ENCODE measurements at regions not wholly inside any gene's neighbourhood (a gene's known extent, or its start where the extent isn't known, plus 50 kb on each side); places are given as distances from the start of the nearest gene placed in this dataset.

DNA sequence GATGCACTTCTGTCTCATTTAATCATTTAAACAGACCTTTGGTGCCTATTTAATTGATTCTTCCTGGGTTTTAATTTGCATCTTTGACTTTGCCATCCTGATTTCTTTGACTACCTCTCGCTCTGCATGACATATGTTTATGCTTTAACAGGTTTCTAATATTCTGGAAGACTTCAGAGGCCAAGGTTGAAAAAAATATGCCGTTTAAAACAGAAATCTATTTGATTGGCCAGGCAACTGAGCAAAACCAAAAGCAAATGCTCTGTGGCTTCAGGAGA lies 303.4 kb downstream of the IRS1 start:
- TF ChIP-seq, protein P1, sequence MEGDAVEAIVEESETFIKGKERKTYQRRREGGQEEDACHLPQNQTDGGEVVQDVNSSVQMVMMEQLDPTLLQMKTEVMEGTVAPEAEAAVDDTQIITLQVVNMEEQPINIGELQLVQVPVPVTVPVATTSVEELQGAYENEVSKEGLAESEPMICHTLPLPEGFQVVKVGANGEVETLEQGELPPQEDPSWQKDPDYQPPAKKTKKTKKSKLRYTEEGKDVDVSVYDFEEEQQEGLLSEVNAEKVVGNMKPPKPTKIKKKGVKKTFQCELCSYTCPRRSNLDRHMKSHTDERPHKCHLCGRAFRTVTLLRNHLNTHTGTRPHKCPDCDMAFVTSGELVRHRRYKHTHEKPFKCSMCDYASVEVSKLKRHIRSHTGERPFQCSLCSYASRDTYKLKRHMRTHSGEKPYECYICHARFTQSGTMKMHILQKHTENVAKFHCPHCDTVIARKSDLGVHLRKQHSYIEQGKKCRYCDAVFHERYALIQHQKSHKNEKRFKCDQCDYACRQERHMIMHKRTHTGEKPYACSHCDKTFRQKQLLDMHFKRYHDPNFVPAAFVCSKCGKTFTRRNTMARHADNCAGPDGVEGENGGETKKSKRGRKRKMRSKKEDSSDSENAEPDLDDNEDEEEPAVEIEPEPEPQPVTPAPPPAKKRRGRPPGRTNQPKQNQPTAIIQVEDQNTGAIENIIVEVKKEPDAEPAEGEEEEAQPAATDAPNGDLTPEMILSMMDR (IDR thresholded peaks at IDR 0.05; ENCODE audit: borderline replicate concordance, extremely low read depth, low read length, poor library complexity, severe bottlenecking) = no peak
- no peak for TF ChIP-seq EZH2 (IDR thresholded peaks at IDR 0.05; ENCODE audit: borderline replicate concordance, low read depth, low read length, severe bottlenecking)
- no peaks in the 10 kb centered on the region for H3K4me1 ChIP-seq (ENCODE audit: insufficient read depth, low read length)
- DNase-seq (no peak), ATAC-seq (ENCODE audit: insufficient read depth, low read depth) (no peak)
- H3K9ac ChIP-seq (ENCODE audit: low read depth, low read length) = no peak overlapping the region
- H2AFZ ChIP-seq (ENCODE audit: low read depth, low read length) = no peak overlapping the region
- no peak overlapping the region for H3K4me2 ChIP-seq (ENCODE audit: insufficient read depth, low read length)
- H3K79me2 ChIP-seq (ENCODE audit: insufficient read depth, low read length) = no peaks in the 10 kb centered on the region
- H3K9me3 ChIP-seq (ENCODE audit: insufficient read depth, low read length, severe bottlenecking) = no peaks in the 10 kb centered on the region
- no peaks in the 10 kb centered on the region for H4K20me1 ChIP-seq (ENCODE audit: insufficient read depth, low read length)
- H3K27ac ChIP-seq (ENCODE audit: low read length) = no peak overlapping the region
- no peak overlapping the region for H3K4me3 ChIP-seq (ENCODE audit: low read depth in 1 of 2, low read length in 2 of 2)
- no peaks in the 10 kb centered on the region for H3K27me3 ChIP-seq (ENCODE audit: insufficient read depth, low read length, poor library complexity)
- no peaks in the 10 kb centered on the region for H3K36me3 ChIP-seq (ENCODE audit: insufficient read depth, low read length)

- TF ChIP-seq, protein P1 (IDR thresholded peaks at IDR 0.05; ENCODE audit: borderline replicate concordance, extremely low read depth, low read length, poor library complexity, severe bottlenecking) = no peak
- TF ChIP-seq EZH2 (IDR thresholded peaks at IDR 0.05; ENCODE audit: borderline replicate concordance, low read depth, low read length, severe bottlenecking) = no peak
- Histone ChIP-seq H3K79me2 (ENCODE audit: insufficient read depth, low read length) (no peaks in the 10 kb centered on the region), H2AFZ (ENCODE audit: low read depth, low read length) (no peak overlapping the region), H3K9me3 (ENCODE audit: insufficient read depth, low read length, severe bottlenecking) (no peaks in the 10 kb centered on the region), H3K4me3 (ENCODE audit: low read depth in 1 of 2, low read length in 2 of 2) (no peak overlapping the region), H3K36me3 (ENCODE audit: insufficient read depth, low read length) (no peaks in the 10 kb centered on the region), H3K9ac (ENCODE audit: low read depth, low read length) (no peak overlapping the region), H3K27me3 (ENCODE audit: insufficient read depth, low read length, poor library complexity) (no peaks in the 10 kb centered on the region), H3K4me1 (ENCODE audit: insufficient read depth, low read length) (no peaks in the 10 kb centered on the region), H3K4me2 (ENCODE audit: insufficient read depth, low read length) (no peak overlapping the region), H4K20me1 (ENCODE audit: insufficient read depth, low read length) (no peaks in the 10 kb centered on the region), H3K27ac (ENCODE audit: low read length) (no peak overlapping the region)
- DNase-seq = no peak
- no peak for ATAC-seq (ENCODE audit: insufficient read depth, low read depth)
These were observed 304.0 kb downstream of the IRS1 start for GRCh38 chr2:226495466-226496272.

- Histone ChIP-seq H3K36me3 (ENCODE audit: insufficient read depth, low read length) (no peaks in the 10 kb centered on the region), H2AFZ (ENCODE audit: low read depth, low read length) (no peak overlapping the region), H3K27me3 (ENCODE audit: insufficient read depth, low read length, poor library complexity) (no peaks in the 10 kb centered on the region), H3K9me3 (ENCODE audit: insufficient read depth, low read length, severe bottlenecking) (no peaks in the 10 kb centered on the region), H3K4me1 (ENCODE audit: insufficient read depth, low read length) (no peaks in the 10 kb centered on the region), H3K9ac (ENCODE audit: low read depth, low read length) (no peak overlapping the region), H4K20me1 (ENCODE audit: insufficient read depth, low read length) (no peaks in the 10 kb centered on the region), H3K4me3 (ENCODE audit: low read depth in 1 of 2, low read length in 2 of 2) (no peak overlapping the region), H3K4me2 (ENCODE audit: insufficient read depth, low read length) (no peak overlapping the region), H3K79me2 (ENCODE audit: insufficient read depth, low read length) (no peaks in the 10 kb centered on the region), H3K27ac (ENCODE audit: low read length) (no peak overlapping the region)
- no peak for ATAC-seq (ENCODE audit: insufficient read depth, low read depth)
- DNase-seq = no peak
- TF ChIP-seq, protein P1 (IDR thresholded peaks at IDR 0.05; ENCODE audit: borderline replicate concordance, extremely low read depth, low read length, poor library complexity, severe bottlenecking) = no peak
- TF ChIP-seq EZH2 (IDR thresholded peaks at IDR 0.05; ENCODE audit: borderline replicate concordance, low read depth, low read length, severe bottlenecking) = no peak
These were observed 308.5 kb downstream of the IRS1 start for GRCh38 chr2:226491112-226491511.
